Loucy (cell line): ENCODE measurements at regions not wholly inside any gene's neighbourhood (a gene's known extent, or its start where the extent isn't known, plus 50 kb on each side); places are given as distances from the start of the nearest gene placed in this dataset.

ENCODE experiments used
- EZH2phosphoT487 ChIP-seq: fragments of 200-600 bp; IDR thresholded peaks from 2 replicates; pipeline ENCODE4 v1.6.1; 2018; ENCODE audit warnings: antibody characterized with exemption, mild to moderate bottlenecking, moderate library complexity, borderline replicate concordance
- TF ChIP-seq, protein P1 (sequence below): fragments of 200-600 bp; sonication (generic); conservative IDR thresholded peaks from 2 replicates; pipeline ENCODE4 v1.5.1; 2014; ENCODE audit warnings: mild to moderate bottlenecking, antibody characterized with exemption, low read length

- TF ChIP-seq, protein P1, sequence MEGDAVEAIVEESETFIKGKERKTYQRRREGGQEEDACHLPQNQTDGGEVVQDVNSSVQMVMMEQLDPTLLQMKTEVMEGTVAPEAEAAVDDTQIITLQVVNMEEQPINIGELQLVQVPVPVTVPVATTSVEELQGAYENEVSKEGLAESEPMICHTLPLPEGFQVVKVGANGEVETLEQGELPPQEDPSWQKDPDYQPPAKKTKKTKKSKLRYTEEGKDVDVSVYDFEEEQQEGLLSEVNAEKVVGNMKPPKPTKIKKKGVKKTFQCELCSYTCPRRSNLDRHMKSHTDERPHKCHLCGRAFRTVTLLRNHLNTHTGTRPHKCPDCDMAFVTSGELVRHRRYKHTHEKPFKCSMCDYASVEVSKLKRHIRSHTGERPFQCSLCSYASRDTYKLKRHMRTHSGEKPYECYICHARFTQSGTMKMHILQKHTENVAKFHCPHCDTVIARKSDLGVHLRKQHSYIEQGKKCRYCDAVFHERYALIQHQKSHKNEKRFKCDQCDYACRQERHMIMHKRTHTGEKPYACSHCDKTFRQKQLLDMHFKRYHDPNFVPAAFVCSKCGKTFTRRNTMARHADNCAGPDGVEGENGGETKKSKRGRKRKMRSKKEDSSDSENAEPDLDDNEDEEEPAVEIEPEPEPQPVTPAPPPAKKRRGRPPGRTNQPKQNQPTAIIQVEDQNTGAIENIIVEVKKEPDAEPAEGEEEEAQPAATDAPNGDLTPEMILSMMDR, result no peak
- TF ChIP-seq EZH2phosphoT487, result no peak
These were observed 76.9 kb upstream of the MGMT start for GRCh38 chr10:129390147-129390546.
